ENCODE measurements at regions not wholly inside any gene's neighbourhood (a gene's known extent, or its start where the extent isn't known, plus 50 kb on each side); places are given as distances from the start of the nearest gene placed in this dataset.

- H3K4me2 ChIP-seq (ENCODE audit: control insufficient read depth, insufficient read depth), result no peak overlapping the region
- H4K20me1 ChIP-seq (ENCODE audit: control insufficient read depth, insufficient read depth), result no peaks in the 10 kb centered on the region
- no peak overlapping the region for H3K9ac ChIP-seq (ENCODE audit: control insufficient read depth, insufficient read depth, low read length)
- TF ChIP-seq, protein P1, sequence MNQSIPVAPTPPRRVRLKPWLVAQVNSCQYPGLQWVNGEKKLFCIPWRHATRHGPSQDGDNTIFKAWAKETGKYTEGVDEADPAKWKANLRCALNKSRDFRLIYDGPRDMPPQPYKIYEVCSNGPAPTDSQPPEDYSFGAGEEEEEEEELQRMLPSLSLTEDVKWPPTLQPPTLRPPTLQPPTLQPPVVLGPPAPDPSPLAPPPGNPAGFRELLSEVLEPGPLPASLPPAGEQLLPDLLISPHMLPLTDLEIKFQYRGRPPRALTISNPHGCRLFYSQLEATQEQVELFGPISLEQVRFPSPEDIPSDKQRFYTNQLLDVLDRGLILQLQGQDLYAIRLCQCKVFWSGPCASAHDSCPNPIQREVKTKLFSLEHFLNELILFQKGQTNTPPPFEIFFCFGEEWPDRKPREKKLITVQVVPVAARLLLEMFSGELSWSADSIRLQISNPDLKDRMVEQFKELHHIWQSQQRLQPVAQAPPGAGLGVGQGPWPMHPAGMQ (IDR thresholded peaks at IDR 0.05; ENCODE audit: borderline replicate concordance), result no peak
- TF ChIP-seq CEBPZ (IDR thresholded peaks at IDR 0.05; ENCODE audit: low read depth, low read length), result no peak
- TF ChIP-seq REST (IDR thresholded peaks at IDR 0.05; ENCODE audit: low read depth, low read length), result no peak
- TF ChIP-seq IRF4 (IDR thresholded peaks at IDR 0.05; ENCODE audit: low read depth, low read length), result no peak
- CTCF ChIA-PET, result no interaction called here
- H3K27ac ChIP-seq (ENCODE audit: control insufficient read depth, insufficient read depth), result no peak overlapping the region
- POLR2A ChIA-PET, result no interaction called here
- H2AFZ ChIP-seq (ENCODE audit: control insufficient read depth, low read depth, low read length), result no peak overlapping the region
- ATAC-seq (no peak), FAIRE-seq (no peak), DNase-seq (ENCODE audit: low read depth, low spot score) (no peak)
- no peaks in the 10 kb centered on the region for H3K27me3 ChIP-seq (replicated peaks in 1 of 2; ENCODE audit: control insufficient read depth in 2 of 2, insufficient read depth in 2 of 2, low read length in 1 of 2)
- RAD21 ChIA-PET (ENCODE audit: unreplicated experiment), result no interaction called here
- H3K4me3 ChIP-seq, result no peak overlapping the region
- in situ Hi-C loops (cut with MboI) (no loop called here), intact Hi-C loops (cut with micrococcal nuclease; ENCODE audit: unreplicated experiment) (no loop called here)
- no peaks in the 10 kb centered on the region for H3K9me3 ChIP-seq (replicated peaks; ENCODE audit: control insufficient read depth, insufficient read depth, low read length)
- no peaks in the 10 kb centered on the region for H3K36me3 ChIP-seq (ENCODE audit: control insufficient read depth in 2 of 2, insufficient read depth in 2 of 2, low read length in 1 of 2)
- no peaks in the 10 kb centered on the region for H3K79me2 ChIP-seq (ENCODE audit: control insufficient read depth, insufficient read depth, low read length)
- no TSS peak for BruUV-seq (replicated peaks)
- no peaks in the 10 kb centered on the region for H3K4me1 ChIP-seq (ENCODE audit: control insufficient read depth, insufficient read depth, low read length)
- SMC1A ChIA-PET (ENCODE audit: uncharacterized antibody, unreplicated experiment), result interaction anchor here (0.6 kb wide), 1 partner anchor 30 kb away, joined by 4 read pairs; no protein-coding TSS in a partner anchor
- WGBS (ENCODE audit: insufficient coverage, insufficient replicate concordance, low lambda C conversion rate, missing lambda C conversion rate), result 17% methylated on average over 4 of the region's 4 CpGs
Measured at GRCh38 chr12:126545411-126545810, 1480.2 kb downstream of the AACS start.
